GM18507 (cell line): ENCODE measurements at regions not wholly inside any gene's neighbourhood (a gene's known extent, or its start where the extent isn't known, plus 50 kb on each side); places are given as distances from the start of the nearest gene placed in this dataset.

Source experiments
- DNase-seq: peaks from one replicate; pipeline ENCODE4 v3.0.0; 2011; ENCODE audit warnings: low read depth; ENCODE audit not compliant: insufficient read length; ENCODE audit errors: extremely low spot score
- FAIRE-seq: peaks from 2 replicates; lab custom pipeline; 2011; peaks lifted over from hg19 to GRCh38; lab: Jason Lieb, UNC

GRCh38 chr12:65517656-65518210 is 239.2 kb downstream of the MSRB3 start:
- no peak for FAIRE-seq
- no peak for DNase-seq

- no peak for FAIRE-seq
- no peak for DNase-seq
Measured at GRCh38 chr12:65518771-65519170, 240.3 kb downstream of the MSRB3 start.

- DNase-seq (no peak), FAIRE-seq (no peak)
Measured at GRCh38 chr12:65520658-65521057, 242.2 kb downstream of the MSRB3 start.

- no peak for FAIRE-seq
- no peak for DNase-seq
Measured at GRCh38 chr12:65522956-65523860, 244.7 kb downstream of the MSRB3 start.

- DNase-seq (no peak), FAIRE-seq (no peak)
Measured at GRCh38 chr12:65524666-65525065, 246.2 kb downstream of the MSRB3 start.

GRCh38 chr12:65525491-65526141 is 247.1 kb downstream of the MSRB3 start:
- FAIRE-seq (no peak), DNase-seq (no peak)

GRCh38 chr12:65526311-65526710 is 247.8 kb downstream of the MSRB3 start:
- FAIRE-seq (no peak), DNase-seq (no peak)

GRCh38 chr12:65528127-65528526 is 249.6 kb downstream of the MSRB3 start:
- DNase-seq = no peak
- FAIRE-seq = no peak

GRCh38 chr12:65529106-65529505 is 250.6 kb downstream of the MSRB3 start:
- no peak for FAIRE-seq
- no peak for DNase-seq

- FAIRE-seq = no peak
Measured at GRCh38 chr12:65529771-65530435, 251.4 kb downstream of the MSRB3 start.

GRCh38 chr12:65532162-65532561 is 253.7 kb downstream of the MSRB3 start:
- no peak for DNase-seq
- no peak for FAIRE-seq

More at GRCh38 chr12:65529771-65530435, 251.4 kb downstream of the MSRB3 start:
- DNase-seq = no peak

- FAIRE-seq (no peak), DNase-seq (no peak)
Measured at GRCh38 chr12:65532764-65533163, 254.3 kb downstream of the MSRB3 start.

- DNase-seq (no peak), FAIRE-seq (no peak)
Measured at GRCh38 chr12:65533177-65533883, 254.8 kb downstream of the MSRB3 start.

GRCh38 chr12:65534238-65534841 is 255.9 kb downstream of the MSRB3 start:
- no peak for FAIRE-seq
- DNase-seq = no peak

- DNase-seq (no peak), FAIRE-seq (no peak)
Measured at GRCh38 chr12:65535946-65536345, 257.5 kb downstream of the MSRB3 start.

GRCh38 chr12:65536351-65536750 is 257.9 kb downstream of the MSRB3 start:
- FAIRE-seq (no peak), DNase-seq (no peak)

- DNase-seq (no peak), FAIRE-seq (no peak)
Measured at GRCh38 chr12:65536876-65537681, 258.6 kb downstream of the MSRB3 start.

- no peak for FAIRE-seq
Measured at GRCh38 chr12:65537978-65538377, 259.5 kb downstream of the MSRB3 start.

More at GRCh38 chr12:65537978-65538377, 259.5 kb downstream of the MSRB3 start:
- no peak for DNase-seq
